ENCODE measurements at regions not wholly inside any gene's neighbourhood (a gene's known extent, or its start where the extent isn't known, plus 50 kb on each side); places are given as distances from the start of the nearest gene placed in this dataset.

DNA sequence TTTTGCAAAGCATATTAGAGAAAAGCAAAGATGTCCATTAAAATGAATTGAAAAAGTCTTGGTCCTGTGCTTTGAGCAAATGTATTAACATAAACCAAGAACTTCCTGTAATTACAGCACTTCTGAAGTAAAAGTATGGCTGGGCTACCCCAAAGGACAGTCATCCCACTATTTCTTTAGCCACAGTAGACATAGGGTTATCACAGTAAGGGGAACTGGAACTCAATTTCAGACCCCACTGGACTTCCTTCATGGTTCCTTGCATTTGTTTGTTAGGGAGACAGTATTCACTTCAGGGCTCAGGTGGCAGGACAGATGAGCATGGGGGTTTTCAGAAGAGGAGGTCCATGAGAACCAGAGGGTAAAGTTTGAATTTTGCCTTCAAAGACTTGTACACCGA lies 203.1 kb upstream of the PDE1C start:
- no peak for TF ChIP-seq RARB (CRISPR knock-in tag; IDR thresholded peaks at IDR 0.05)
- TF ChIP-seq, protein P1, sequence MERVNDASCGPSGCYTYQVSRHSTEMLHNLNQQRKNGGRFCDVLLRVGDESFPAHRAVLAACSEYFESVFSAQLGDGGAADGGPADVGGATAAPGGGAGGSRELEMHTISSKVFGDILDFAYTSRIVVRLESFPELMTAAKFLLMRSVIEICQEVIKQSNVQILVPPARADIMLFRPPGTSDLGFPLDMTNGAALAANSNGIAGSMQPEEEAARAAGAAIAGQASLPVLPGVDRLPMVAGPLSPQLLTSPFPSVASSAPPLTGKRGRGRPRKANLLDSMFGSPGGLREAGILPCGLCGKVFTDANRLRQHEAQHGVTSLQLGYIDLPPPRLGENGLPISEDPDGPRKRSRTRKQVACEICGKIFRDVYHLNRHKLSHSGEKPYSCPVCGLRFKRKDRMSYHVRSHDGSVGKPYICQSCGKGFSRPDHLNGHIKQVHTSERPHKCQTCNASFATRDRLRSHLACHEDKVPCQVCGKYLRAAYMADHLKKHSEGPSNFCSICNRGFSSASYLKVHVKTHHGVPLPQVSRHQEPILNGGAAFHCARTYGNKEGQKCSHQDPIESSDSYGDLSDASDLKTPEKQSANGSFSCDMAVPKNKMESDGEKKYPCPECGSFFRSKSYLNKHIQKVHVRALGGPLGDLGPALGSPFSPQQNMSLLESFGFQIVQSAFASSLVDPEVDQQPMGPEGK (CRISPR knock-in tag; IDR thresholded peaks at IDR 0.05; ENCODE audit: borderline replicate concordance): no peak
- TF ChIP-seq, protein P2, sequence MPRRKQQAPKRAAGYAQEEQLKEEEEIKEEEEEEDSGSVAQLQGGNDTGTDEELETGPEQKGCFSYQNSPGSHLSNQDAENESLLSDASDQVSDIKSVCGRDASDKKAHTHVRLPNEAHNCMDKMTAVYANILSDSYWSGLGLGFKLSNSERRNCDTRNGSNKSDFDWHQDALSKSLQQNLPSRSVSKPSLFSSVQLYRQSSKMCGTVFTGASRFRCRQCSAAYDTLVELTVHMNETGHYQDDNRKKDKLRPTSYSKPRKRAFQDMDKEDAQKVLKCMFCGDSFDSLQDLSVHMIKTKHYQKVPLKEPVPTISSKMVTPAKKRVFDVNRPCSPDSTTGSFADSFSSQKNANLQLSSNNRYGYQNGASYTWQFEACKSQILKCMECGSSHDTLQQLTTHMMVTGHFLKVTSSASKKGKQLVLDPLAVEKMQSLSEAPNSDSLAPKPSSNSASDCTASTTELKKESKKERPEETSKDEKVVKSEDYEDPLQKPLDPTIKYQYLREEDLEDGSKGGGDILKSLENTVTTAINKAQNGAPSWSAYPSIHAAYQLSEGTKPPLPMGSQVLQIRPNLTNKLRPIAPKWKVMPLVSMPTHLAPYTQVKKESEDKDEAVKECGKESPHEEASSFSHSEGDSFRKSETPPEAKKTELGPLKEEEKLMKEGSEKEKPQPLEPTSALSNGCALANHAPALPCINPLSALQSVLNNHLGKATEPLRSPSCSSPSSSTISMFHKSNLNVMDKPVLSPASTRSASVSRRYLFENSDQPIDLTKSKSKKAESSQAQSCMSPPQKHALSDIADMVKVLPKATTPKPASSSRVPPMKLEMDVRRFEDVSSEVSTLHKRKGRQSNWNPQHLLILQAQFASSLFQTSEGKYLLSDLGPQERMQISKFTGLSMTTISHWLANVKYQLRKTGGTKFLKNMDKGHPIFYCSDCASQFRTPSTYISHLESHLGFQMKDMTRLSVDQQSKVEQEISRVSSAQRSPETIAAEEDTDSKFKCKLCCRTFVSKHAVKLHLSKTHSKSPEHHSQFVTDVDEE (CRISPR knock-in tag; IDR thresholded peaks at IDR 0.05): no peak
- no peak for TF ChIP-seq BACH2 (CRISPR knock-in tag; IDR thresholded peaks at IDR 0.05; ENCODE audit: borderline replicate concordance)
- TF ChIP-seq OSR1 (CRISPR knock-in tag; IDR thresholded peaks at IDR 0.05): no peak
- TF ChIP-seq, protein P3, sequence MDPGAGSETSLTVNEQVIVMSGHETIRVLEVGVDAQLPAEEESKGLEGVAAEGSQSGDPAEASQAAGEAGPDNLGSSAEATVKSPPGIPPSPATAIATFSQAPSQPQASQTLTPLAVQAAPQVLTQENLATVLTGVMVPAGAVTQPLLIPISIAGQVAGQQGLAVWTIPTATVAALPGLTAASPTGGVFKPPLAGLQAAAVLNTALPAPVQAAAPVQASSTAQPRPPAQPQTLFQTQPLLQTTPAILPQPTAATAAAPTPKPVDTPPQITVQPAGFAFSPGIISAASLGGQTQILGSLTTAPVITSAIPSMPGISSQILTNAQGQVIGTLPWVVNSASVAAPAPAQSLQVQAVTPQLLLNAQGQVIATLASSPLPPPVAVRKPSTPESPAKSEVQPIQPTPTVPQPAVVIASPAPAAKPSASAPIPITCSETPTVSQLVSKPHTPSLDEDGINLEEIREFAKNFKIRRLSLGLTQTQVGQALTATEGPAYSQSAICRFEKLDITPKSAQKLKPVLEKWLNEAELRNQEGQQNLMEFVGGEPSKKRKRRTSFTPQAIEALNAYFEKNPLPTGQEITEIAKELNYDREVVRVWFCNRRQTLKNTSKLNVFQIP (CRISPR knock-in tag; IDR thresholded peaks at IDR 0.05; ENCODE audit: borderline replicate concordance, low read depth): no peak
- no peak for TF ChIP-seq TCF4 (CRISPR knock-in tag; IDR thresholded peaks at IDR 0.05; ENCODE audit: borderline replicate concordance)
- no peak for TF ChIP-seq PPARA (CRISPR knock-in tag; IDR thresholded peaks at IDR 0.05; ENCODE audit: borderline replicate concordance)
- TF ChIP-seq ARNTL (CRISPR knock-in tag; IDR thresholded peaks at IDR 0.05; ENCODE audit: borderline replicate concordance, low read depth): no peak
- no peak for TF ChIP-seq ESRRG (CRISPR knock-in tag; IDR thresholded peaks at IDR 0.05)
- TF ChIP-seq ZNF8 (CRISPR knock-in tag; IDR thresholded peaks at IDR 0.05): no peak
- no peak for TF ChIP-seq ZFP3 (CRISPR knock-in tag; IDR thresholded peaks at IDR 0.05)
- TF ChIP-seq, protein P4, sequence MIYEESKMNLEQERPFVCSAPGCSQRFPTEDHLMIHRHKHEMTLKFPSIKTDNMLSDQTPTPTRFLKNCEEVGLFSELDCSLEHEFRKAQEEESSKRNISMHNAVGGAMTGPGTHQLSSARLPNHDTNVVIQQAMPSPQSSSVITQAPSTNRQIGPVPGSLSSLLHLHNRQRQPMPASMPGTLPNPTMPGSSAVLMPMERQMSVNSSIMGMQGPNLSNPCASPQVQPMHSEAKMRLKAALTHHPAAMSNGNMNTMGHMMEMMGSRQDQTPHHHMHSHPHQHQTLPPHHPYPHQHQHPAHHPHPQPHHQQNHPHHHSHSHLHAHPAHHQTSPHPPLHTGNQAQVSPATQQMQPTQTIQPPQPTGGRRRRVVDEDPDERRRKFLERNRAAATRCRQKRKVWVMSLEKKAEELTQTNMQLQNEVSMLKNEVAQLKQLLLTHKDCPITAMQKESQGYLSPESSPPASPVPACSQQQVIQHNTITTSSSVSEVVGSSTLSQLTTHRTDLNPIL (CRISPR knock-in tag; IDR thresholded peaks at IDR 0.05; ENCODE audit: low read depth): no peak
- TF ChIP-seq ISL1 (CRISPR knock-in tag; IDR thresholded peaks at IDR 0.05): no peak
- ATAC-seq: no peak

DNA sequence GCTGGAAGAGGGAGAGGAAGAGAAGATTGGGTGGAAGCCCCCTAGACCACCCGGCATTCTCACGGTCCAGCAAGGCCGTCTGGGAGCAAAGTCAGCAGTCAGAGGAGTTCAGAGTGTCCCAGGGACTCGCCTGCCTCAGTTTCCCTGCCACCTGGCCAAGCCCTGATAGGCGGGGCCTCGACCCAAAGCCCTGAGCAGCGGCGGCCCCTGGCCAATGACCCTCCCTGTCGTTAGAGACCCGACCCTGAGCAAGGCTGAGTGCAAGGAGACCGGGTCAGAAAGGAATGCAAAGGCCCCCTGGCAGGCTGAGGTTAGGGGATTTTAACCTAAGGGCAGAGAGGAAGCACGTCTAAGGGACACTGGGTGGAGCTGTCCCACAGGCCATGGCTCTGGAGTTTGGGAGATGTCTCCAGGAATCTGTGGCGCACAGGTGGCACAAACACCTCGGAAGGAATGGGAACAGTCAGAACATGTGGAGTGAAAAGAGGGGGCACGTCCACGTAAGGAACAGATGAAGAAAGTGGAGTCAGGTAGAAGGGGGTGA lies 196.8 kb upstream of the PDE1C start:
- TF ChIP-seq RARB (CRISPR knock-in tag; IDR thresholded peaks at IDR 0.05) (no peak), ZNF8 (CRISPR knock-in tag; IDR thresholded peaks at IDR 0.05) (no peak), ZNF565 (CRISPR knock-in tag; conservative IDR thresholded peaks at IDR 0.05; ENCODE audit: low read depth) (no peak), PPARA (CRISPR knock-in tag; IDR thresholded peaks at IDR 0.05; ENCODE audit: borderline replicate concordance) (no peak), OSR1 (CRISPR knock-in tag; IDR thresholded peaks at IDR 0.05) (no peak), ZFP30 (CRISPR knock-in tag; IDR thresholded peaks at IDR 0.05) (no peak), BACH2 (CRISPR knock-in tag; IDR thresholded peaks at IDR 0.05; ENCODE audit: borderline replicate concordance) (no peak)
- TF ChIP-seq, protein P3 (CRISPR knock-in tag; IDR thresholded peaks at IDR 0.05; ENCODE audit: borderline replicate concordance, low read depth): no peak
- TF ChIP-seq, protein P1 (CRISPR knock-in tag; IDR thresholded peaks at IDR 0.05; ENCODE audit: borderline replicate concordance): no peak
- no peak for ATAC-seq

DNA sequence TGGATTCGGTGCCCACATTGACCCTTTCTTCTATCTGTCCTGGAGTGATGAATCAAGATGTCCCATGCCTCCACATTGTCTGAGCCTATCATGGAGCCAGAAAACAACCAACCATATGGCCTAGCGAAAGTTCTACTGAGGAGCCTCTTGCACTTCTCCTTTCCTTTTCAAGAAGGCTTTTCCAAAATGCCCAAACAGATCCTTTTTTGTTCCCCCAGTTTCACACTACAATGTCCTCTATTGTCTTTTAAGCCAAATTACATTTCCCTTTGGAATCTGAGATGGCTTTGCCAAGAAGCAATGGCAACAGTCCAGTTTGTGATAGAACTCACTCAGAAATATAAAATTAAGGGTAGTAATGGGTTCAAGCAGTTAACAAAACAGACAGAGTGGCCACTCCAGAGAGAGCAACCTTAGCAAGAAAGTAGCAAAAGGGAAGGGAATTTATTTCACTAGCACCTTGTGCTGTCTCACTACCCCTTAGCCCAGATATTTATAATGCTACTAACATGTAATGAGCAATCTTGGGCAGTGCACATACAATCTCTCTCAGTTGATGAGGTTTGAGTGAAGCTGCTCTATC lies 194.6 kb upstream of the PDE1C start:
- no peak for ATAC-seq
- TF ChIP-seq ZNF565 (CRISPR knock-in tag; conservative IDR thresholded peaks at IDR 0.05; ENCODE audit: low read depth) (no peak), ARNTL (CRISPR knock-in tag; IDR thresholded peaks at IDR 0.05; ENCODE audit: borderline replicate concordance, low read depth) (no peak), PPARA (CRISPR knock-in tag; IDR thresholded peaks at IDR 0.05; ENCODE audit: borderline replicate concordance) (no peak), RARB (CRISPR knock-in tag; IDR thresholded peaks at IDR 0.05) (no peak), CSDC2 (CRISPR knock-in tag; IDR thresholded peaks at IDR 0.05) (no peak), ZFP30 (CRISPR knock-in tag; IDR thresholded peaks at IDR 0.05) (no peak), ZNF8 (CRISPR knock-in tag; IDR thresholded peaks at IDR 0.05) (no peak), TCF4 (CRISPR knock-in tag; IDR thresholded peaks at IDR 0.05; ENCODE audit: borderline replicate concordance) (no peak), TOX (CRISPR knock-in tag; IDR thresholded peaks at IDR 0.05; ENCODE audit: borderline replicate concordance) (no peak), ZNF70 (CRISPR knock-in tag; IDR thresholded peaks at IDR 0.05) (no peak), ZC3H10 (CRISPR knock-in tag; IDR thresholded peaks at IDR 0.05) (no peak), SNAI2 (CRISPR knock-in tag; IDR thresholded peaks at IDR 0.05) (no peak)
- TF ChIP-seq, protein P5, sequence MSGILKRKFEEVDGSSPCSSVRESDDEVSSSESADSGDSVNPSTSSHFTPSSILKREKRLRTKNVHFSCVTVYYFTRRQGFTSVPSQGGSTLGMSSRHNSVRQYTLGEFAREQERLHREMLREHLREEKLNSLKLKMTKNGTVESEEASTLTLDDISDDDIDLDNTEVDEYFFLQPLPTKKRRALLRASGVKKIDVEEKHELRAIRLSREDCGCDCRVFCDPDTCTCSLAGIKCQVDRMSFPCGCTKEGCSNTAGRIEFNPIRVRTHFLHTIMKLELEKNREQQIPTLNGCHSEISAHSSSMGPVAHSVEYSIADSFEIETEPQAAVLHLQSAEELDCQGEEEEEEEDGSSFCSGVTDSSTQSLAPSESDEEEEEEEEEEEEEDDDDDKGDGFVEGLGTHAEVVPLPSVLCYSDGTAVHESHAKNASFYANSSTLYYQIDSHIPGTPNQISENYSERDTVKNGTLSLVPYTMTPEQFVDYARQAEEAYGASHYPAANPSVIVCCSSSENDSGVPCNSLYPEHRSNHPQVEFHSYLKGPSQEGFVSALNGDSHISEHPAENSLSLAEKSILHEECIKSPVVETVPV (CRISPR knock-in tag; IDR thresholded peaks at IDR 0.05): no peak
